Astrocyte (in vitro differentiated cells and primary cell): ENCODE measurements at regions not wholly inside any gene's neighbourhood (a gene's known extent, or its start where the extent isn't known, plus 50 kb on each side); places are given as distances from the start of the nearest gene placed in this dataset.

Experiments
- DNase-seq: peaks from one replicate; pipeline ENCODE4 v3.0.0-alpha.2; 2010; ENCODE audit warnings: low read depth
- FAIRE-seq: peaks from 2 replicates; lab custom pipeline; 2011; peaks lifted over from hg19 to GRCh38; lab: Jason Lieb, UNC
- H2AFZ ChIP-seq: 2 replicates; pipeline ENCODE4 v1.6.0; 2012; ENCODE audit warnings: low read depth, low read length, inconsistent platforms
- H3K27ac ChIP-seq: 2 replicates; pipeline ENCODE4 v1.5.1; 2011; ENCODE audit warnings: low read depth, low read length, inconsistent platforms
- H3K27me3 ChIP-seq: 2 replicates; pipeline ENCODE4 v1.6.0; 2011; ENCODE audit warnings: low read length, inconsistent platforms; ENCODE audit not compliant: insufficient read depth
- H3K36me3 ChIP-seq: 2 replicates; pipeline ENCODE4 v1.5.1; 2011; ENCODE audit warnings: low read length, inconsistent platforms; ENCODE audit not compliant: insufficient read depth
- H3K4me1 ChIP-seq: 2 replicates; pipeline ENCODE4 v1.5.1; 2011; ENCODE audit warnings: low read length, inconsistent platforms; ENCODE audit not compliant: insufficient read depth
- H3K4me2 ChIP-seq: 2 replicates; pipeline ENCODE4 v1.6.0; 2012; ENCODE audit warnings: low read length, inconsistent platforms
- H3K4me3 ChIP-seq: 2 replicates; pipeline ENCODE4 v1.5.1; 2011; ENCODE audit warnings: low read depth, mild to moderate bottlenecking, low read length, inconsistent platforms; ENCODE audit not compliant: insufficient read depth
- H3K79me2 ChIP-seq: 2 replicates; pipeline ENCODE4 v1.6.0; 2012; ENCODE audit warnings: mild to moderate bottlenecking, low read length, inconsistent platforms; ENCODE audit not compliant: insufficient read depth
- H3K9ac ChIP-seq: 2 replicates; pipeline ENCODE4 v1.6.0; 2012; ENCODE audit warnings: mild to moderate bottlenecking, low read length, inconsistent platforms
- H3K9me3 ChIP-seq: 2 replicates; pipeline ENCODE4 v1.5.1; 2012; ENCODE audit warnings: low read depth, mild to moderate bottlenecking, low read length, inconsistent platforms; ENCODE audit not compliant: insufficient read depth
- H4K20me1 ChIP-seq: 2 replicates; pipeline ENCODE4 v1.6.0; 2012; ENCODE audit warnings: low read length, inconsistent platforms; ENCODE audit not compliant: insufficient read depth
- H3K27ac Mint-ChIP-seq: one replicate; pipeline ENCODE4 v1.8.0; 2021; ENCODE audit warnings: mild to moderate bottlenecking, mixed read lengths; ENCODE audit not compliant: unreplicated experiment
- H3K27me3 Mint-ChIP-seq: one replicate; pipeline ENCODE4 v1.8.0; 2021; ENCODE audit warnings: low read depth, mixed read lengths; ENCODE audit not compliant: unreplicated experiment
- H3K36me3 Mint-ChIP-seq: one replicate; pipeline ENCODE4 v1.8.0; 2021; ENCODE audit warnings: low read depth, mixed read lengths; ENCODE audit not compliant: unreplicated experiment
- H3K4me1 Mint-ChIP-seq: one replicate; pipeline ENCODE4 v1.8.0; 2021; ENCODE audit warnings: low read depth, mixed read lengths; ENCODE audit not compliant: unreplicated experiment
- H3K4me3 Mint-ChIP-seq: one replicate; pipeline ENCODE4 v1.8.0; 2021; ENCODE audit warnings: mild to moderate bottlenecking, moderate library complexity, mixed read lengths; ENCODE audit not compliant: unreplicated experiment
- H3K9me3 Mint-ChIP-seq: one replicate; pipeline ENCODE4 v1.8.0; 2021; ENCODE audit warnings: mild to moderate bottlenecking, mixed read lengths; ENCODE audit not compliant: unreplicated experiment
- EZH2 ChIP-seq: IDR thresholded peaks from 2 replicates; pipeline ENCODE4 v1.6.1; 2012; ENCODE audit warnings: mild to moderate bottlenecking, low read length, inconsistent platforms; ENCODE audit not compliant: insufficient read depth
- TF ChIP-seq, protein P1 (sequence below): IDR thresholded peaks from 2 replicates; pipeline ENCODE4 v1.5.1; 2011; ENCODE audit warnings: low read depth, mild to moderate bottlenecking, inconsistent platforms, low read length, moderate library complexity; ENCODE audit not compliant: insufficient read depth

GRCh38 chr4:142960867-142961644, 115.0 kb upstream of the INPP4B start:
- Mint-ChIP-seq H3K36me3 (no peaks in the 10 kb centered on the region), H3K27me3 (no peaks in the 10 kb centered on the region), H3K9me3 (peaks cover 4% of the 10 kb centered on the region), H3K4me1 (peaks cover 4% of the 10 kb centered on the region), H3K27ac (no peak overlapping the region), H3K4me3 (no peak overlapping the region)
- TF ChIP-seq EZH2 = no peak
- TF ChIP-seq, protein P1, sequence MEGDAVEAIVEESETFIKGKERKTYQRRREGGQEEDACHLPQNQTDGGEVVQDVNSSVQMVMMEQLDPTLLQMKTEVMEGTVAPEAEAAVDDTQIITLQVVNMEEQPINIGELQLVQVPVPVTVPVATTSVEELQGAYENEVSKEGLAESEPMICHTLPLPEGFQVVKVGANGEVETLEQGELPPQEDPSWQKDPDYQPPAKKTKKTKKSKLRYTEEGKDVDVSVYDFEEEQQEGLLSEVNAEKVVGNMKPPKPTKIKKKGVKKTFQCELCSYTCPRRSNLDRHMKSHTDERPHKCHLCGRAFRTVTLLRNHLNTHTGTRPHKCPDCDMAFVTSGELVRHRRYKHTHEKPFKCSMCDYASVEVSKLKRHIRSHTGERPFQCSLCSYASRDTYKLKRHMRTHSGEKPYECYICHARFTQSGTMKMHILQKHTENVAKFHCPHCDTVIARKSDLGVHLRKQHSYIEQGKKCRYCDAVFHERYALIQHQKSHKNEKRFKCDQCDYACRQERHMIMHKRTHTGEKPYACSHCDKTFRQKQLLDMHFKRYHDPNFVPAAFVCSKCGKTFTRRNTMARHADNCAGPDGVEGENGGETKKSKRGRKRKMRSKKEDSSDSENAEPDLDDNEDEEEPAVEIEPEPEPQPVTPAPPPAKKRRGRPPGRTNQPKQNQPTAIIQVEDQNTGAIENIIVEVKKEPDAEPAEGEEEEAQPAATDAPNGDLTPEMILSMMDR = no peak
- Histone ChIP-seq H3K27me3 (no peaks in the 10 kb centered on the region), H3K4me1 (no peaks in the 10 kb centered on the region), H3K9me3 (no peaks in the 10 kb centered on the region), H2AFZ (no peak overlapping the region), H3K27ac (no peak overlapping the region), H3K4me2 (no peak overlapping the region), H3K4me3 (no peak overlapping the region), H3K9ac (no peak overlapping the region), H3K79me2 (no peaks in the 10 kb centered on the region), H3K36me3 (no peaks in the 10 kb centered on the region), H4K20me1 (no peaks in the 10 kb centered on the region)
- DNase-seq (no peak), FAIRE-seq (no peak)

DNA sequence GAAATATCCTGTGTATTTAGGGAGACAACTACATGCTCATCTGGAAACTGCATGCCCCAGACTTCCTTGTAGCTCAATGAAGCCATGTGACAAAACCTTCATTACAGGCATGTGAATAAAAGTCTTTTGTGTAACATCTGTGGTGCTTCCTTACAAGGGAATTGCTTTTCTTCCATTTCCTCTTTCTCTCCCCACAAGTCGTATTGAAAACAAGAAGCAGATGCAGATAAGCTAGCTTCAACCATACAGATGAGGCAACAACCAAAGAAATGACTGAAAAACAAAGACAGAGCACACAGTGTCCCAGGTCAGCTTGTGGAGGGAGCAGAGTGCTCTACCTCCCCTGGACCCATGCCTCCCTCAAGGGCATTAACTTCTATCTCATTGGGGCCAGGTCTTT, 115.8 kb upstream of the INPP4B start:
- TF ChIP-seq, protein P1 = no peak
- TF ChIP-seq EZH2 = no peak
- Histone ChIP-seq H3K9ac (no peak overlapping the region), H3K36me3 (no peaks in the 10 kb centered on the region), H3K27me3 (no peaks in the 10 kb centered on the region), H3K27ac (no peak overlapping the region), H3K4me3 (no peak overlapping the region), H3K79me2 (no peaks in the 10 kb centered on the region), H3K9me3 (no peaks in the 10 kb centered on the region), H3K4me2 (no peak overlapping the region), H3K4me1 (no peaks in the 10 kb centered on the region), H2AFZ (no peak overlapping the region), H4K20me1 (no peaks in the 10 kb centered on the region)
- no peaks in the 10 kb centered on the region for H3K27me3 Mint-ChIP-seq
- H3K9me3 Mint-ChIP-seq = peaks cover 8% of the 10 kb centered on the region
- H3K27ac Mint-ChIP-seq = no peak overlapping the region
- H3K36me3 Mint-ChIP-seq = no peaks in the 10 kb centered on the region
- DNase-seq = no peak
- peaks cover 4% of the 10 kb centered on the region for H3K4me1 Mint-ChIP-seq
- H3K4me3 Mint-ChIP-seq = no peak overlapping the region
- no peak for FAIRE-seq

DNA sequence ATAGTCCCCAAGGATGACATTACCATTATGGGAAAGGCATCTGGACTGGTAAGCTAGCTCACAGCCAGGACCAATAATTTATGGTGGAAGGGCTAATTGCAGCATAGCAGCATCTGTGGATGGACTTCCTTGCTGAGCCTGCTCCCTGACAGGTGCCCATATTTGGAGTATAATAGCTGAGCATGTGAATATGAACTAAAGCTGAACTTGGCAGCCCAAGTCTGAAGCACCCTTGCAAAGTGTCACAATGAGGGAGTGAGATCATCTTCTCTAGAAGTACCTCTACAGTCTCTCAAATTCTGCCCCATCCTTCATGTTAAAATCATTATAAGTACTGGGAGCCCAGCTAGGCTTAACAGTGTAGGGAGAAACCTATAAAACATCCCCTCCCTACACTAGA, 128.2 kb upstream of the INPP4B start:
- Histone ChIP-seq H3K4me2 (no peak overlapping the region), H3K79me2 (no peaks in the 10 kb centered on the region), H3K27ac (no peak overlapping the region), H3K4me1 (no peaks in the 10 kb centered on the region), H3K9me3 (no peaks in the 10 kb centered on the region), H3K27me3 (no peaks in the 10 kb centered on the region), H3K9ac (no peak overlapping the region), H4K20me1 (no peaks in the 10 kb centered on the region), H3K4me3 (no peak overlapping the region), H3K36me3 (no peaks in the 10 kb centered on the region), H2AFZ (no peak overlapping the region)
- no peak for DNase-seq
- H3K4me1 Mint-ChIP-seq = no peaks in the 10 kb centered on the region
- H3K9me3 Mint-ChIP-seq = no peaks in the 10 kb centered on the region
- FAIRE-seq = no peak
- H3K36me3 Mint-ChIP-seq = no peaks in the 10 kb centered on the region
- TF ChIP-seq, protein P1 = no peak
- no peak for TF ChIP-seq EZH2
- H3K4me3 Mint-ChIP-seq = no peak overlapping the region
- no peaks in the 10 kb centered on the region for H3K27me3 Mint-ChIP-seq
- no peak overlapping the region for H3K27ac Mint-ChIP-seq
